GM18505 (cell line): ENCODE measurements at regions not wholly inside any gene's neighbourhood (a gene's known extent, or its start where the extent isn't known, plus 50 kb on each side); places are given as distances from the start of the nearest gene placed in this dataset.

Source experiments
- ATAC-seq: cut with Tn5 transposase; IDR thresholded peaks from one replicate; pipeline ENCODE4 v1.9.1; 2021; ENCODE audit not compliant: unreplicated experiment
- POLR2A ChIP-seq: IDR thresholded peaks from 4 replicates; pipeline ENCODE4 v1.6.1; 2011; ENCODE audit warnings: borderline replicate concordance; ENCODE audit not compliant: insufficient read depth, insufficient read length; ENCODE audit errors: extremely low read depth

DNA sequence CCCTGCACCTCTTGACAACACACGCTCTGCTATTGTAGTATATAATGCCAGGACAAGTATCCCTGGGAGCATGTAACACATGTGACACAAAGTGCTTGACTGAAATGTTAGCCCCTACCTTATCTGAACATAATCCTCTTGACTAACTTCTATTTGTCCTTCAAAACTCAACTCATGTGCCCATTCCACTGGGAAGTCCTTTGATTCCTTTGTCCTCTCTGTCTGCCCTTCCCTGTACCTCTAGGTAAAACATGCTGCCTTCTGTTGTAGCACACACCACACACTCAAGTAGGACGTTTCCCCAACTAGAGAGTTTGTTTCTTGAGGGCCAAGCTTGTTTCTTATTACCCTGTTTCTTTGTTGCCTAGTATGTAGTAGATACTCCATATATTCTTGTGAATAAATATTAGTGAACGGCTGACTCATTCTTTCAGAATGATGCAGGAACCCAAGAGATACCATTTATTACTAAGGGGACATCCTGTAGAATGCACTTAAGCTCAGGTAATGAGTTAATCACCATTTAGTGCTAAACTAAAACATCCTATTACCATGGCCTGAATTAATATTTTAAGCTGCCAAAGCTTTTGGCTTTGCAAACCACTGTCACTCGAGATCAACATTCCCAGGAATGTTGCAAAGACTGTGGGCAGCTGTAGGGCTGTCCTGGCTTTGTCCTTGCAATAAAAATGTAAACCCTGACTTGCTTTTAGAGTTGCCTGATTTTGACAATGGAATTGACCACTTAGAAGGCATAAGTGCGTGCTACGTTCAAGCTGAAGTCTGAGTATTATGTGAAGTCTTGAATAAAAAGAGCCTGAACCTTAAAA, 313.4 kb downstream of the COG6 start:
- TF ChIP-seq POLR2A = no peak
- ATAC-seq = no peak

DNA sequence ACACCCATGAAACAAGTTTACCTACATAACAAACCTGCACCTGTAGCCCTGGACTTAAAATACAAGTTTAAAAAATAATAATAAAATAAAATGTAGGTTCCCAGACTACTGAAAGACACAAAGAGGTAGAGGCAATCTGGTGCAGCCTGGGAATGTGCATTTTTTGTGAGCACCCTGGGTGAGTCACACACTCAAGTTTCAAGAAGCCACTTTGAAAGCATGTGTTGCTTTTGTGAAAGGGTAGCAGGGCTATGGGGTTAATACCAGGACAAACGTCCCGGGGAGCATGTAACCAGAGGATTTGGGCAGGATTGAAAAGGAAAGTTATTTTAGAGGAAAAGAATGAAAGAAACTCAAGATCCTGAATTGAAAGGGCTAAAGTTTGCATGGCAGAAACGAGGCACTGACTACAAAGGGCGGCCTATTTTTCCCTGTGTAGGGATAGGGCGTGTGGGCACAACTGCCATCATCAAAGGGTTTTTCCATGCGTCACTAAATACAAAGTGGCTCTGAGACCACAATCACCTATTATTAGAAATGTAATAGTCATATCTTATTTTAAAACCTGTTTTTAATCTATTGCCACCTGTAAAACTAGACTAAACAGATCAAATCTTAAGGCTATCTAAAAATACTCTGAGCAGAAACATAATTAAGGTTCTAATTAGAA, 314.9 kb downstream of the COG6 start:
- ATAC-seq = no peak
- TF ChIP-seq POLR2A = no peak

DNA sequence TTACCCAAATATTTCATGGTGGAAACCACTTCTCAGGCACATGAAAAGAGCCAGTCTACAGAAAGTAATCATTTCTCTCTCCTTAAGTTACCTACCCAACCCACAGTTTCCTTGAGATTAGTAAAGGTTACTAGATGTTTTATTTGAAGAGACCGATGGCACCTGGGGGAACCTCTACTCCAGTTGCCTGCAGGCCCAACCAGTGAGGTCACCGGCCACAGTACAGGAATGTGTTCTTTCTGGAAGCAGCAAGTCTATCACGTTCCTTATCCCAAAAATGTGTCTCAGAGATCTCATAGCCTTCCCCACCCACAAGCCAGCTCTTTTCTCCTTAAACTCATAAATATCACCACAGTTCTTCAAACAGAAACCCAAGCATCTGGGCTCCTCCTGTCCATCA, 316.1 kb downstream of the COG6 start:
- no peak for TF ChIP-seq POLR2A
- ATAC-seq = no peak

DNA sequence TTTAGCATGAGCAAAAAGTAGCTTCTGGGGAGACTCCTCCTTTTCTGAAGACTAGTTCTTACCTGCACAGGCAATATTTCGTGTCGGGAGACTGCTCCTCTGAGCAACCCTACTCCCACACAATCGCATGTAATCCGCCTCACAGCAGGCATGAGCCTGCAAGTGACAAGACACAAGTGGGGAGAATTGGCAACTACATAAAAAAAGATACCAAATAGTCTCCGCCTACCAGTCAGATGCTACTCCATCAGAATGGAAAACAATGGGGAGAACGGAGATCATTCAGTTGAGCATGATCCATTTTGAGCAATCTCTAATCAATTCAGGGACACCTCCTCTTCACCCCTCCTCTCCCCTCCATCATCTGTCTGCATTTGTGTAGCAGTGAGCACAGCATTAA, 321.0 kb downstream of the COG6 start:
- ATAC-seq = no peak
- no peak for TF ChIP-seq POLR2A

DNA sequence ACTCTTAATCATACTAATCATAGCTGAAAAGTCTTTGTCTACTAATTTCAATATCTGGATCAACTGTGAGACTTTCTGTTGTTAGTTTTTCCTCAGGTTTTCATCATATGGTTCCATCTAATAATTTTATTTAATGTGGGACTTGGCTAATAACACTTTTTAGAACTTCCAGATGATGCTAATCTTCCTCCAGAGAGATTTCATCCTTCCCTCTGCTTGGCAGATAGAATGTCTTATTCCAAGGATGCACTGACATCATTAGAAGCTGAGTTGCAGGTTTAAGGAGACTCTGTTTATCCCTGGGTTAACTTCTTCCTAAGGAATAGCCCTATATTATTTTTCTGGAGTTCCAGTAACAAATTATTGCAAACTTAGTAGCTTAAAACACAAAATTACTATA, 325.6 kb downstream of the COG6 start:
- no peak for ATAC-seq
- no peak for TF ChIP-seq POLR2A

DNA sequence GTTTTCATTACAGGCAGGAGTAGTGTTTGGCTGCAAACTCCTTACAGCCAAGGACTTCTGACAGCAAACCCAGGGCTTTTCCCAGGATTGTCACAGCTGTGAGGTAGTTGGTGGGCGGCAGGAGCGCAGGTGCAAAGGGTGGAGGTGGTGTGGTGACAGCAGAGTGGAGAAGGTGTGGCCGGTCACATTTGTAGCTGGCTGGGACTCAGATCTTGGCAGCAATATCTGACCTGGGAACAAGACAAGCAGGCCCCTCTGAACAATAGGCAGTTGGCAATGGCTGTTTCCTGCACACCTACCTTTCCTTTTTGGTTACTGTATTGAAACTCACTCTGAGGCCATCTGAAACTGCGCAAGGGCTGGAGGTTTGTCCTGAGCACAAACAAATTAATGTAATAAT, 327.3 kb downstream of the COG6 start:
- TF ChIP-seq POLR2A = no peak
- no peak for ATAC-seq

DNA sequence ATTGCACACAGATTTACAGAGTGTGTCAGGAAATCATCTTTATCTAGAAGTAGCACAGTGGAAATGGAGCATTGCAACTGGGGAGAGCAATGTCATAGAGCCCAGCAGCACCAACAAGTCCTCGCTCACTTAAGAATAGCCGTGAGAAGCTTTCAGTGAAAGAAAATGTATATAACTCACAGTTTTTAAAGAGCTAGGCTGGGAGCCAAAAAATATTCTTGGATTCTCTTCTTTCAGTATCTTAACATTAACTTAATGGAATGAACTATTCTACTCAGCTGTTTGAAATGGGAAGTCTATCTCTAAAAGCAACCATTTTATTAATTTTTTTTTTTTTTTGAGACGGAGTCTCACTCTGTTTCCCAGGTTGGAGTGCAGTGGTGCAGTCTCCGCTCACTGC, 329.6 kb downstream of the COG6 start:
- TF ChIP-seq POLR2A = no peak
- ATAC-seq = no peak

DNA sequence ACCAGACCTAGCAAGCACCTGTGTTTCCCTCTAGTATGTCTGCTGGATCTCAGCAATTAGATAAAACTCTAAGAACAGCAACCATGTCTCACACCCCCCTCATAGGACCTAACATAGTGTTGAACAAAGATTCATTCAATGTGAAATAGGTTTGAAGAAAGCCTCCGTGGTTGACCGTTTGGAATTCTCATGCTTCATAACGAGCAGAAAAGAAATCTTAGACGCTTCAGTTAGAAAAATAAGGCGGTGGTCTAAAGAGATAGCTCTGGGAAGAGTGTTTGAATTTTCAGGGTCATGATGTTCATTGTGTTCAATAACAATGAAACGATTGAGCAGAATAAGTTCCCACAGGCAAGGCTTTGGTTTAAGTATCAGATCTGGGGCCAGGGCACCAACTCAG, 332.9 kb downstream of the COG6 start:
- ATAC-seq = no peak
- TF ChIP-seq POLR2A = no peak

DNA sequence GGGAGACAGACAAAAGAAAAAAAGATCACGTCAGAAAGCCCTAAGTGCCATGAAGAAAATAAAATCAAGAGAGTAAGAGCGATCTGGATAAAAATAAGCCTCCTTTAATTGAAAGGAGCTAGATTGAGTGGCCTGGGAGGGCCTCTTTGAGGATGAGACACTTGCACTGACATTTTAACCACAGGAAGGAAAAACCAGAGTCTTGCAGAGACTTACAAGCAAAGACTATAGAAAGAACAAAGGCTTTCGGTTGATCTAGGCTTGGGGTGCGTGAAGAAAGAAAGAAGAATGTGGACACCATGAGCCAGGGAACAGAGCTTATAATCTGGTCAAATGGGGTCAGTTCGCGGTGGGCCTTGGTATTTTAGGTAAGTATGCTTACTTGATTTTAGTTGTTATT, 342.7 kb downstream of the COG6 start:
- TF ChIP-seq POLR2A = no peak

DNA sequence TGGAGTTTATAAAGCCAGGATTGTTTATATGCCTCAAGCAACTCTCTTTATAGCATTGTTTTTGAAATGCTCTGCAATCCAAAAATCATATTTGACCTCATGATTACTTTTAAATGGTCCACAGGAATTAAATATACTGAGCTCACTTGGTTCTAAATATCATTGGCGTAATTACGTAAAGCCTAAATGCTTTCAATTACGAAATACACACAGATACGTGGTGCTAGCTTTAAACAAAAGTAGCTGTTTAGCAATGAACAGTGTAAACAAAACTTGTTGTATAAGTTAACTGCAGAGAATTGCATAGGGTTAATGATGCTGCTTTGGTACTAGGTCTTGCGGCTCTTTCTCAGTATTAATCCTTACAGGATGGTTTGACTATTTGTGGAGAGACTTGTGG, 346.6 kb downstream of the COG6 start:
- TF ChIP-seq POLR2A = no peak
- no peak for ATAC-seq

More for the DNA sequence above, 342.7 kb downstream of the COG6 start:
- no peak for ATAC-seq

DNA sequence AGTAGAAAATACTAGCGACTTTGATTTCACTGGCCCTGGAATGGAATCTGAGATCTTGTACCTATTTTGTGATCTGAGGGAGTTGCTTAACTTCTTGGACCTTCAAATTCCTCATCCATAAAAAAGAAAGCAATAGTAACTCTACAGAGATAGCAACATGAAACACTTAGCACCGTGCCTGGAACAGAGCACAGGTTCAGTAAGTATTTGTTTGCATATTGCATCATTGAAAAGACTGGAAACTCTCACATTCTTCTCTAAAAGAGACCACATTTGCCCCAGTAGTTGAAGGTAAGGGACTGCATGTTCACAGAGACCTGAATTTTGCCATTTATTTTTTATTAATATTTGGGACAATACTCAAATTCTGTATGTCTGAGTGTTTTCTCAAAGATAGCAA, 358.1 kb downstream of the COG6 start:
- no peak for ATAC-seq
- TF ChIP-seq POLR2A = no peak

DNA sequence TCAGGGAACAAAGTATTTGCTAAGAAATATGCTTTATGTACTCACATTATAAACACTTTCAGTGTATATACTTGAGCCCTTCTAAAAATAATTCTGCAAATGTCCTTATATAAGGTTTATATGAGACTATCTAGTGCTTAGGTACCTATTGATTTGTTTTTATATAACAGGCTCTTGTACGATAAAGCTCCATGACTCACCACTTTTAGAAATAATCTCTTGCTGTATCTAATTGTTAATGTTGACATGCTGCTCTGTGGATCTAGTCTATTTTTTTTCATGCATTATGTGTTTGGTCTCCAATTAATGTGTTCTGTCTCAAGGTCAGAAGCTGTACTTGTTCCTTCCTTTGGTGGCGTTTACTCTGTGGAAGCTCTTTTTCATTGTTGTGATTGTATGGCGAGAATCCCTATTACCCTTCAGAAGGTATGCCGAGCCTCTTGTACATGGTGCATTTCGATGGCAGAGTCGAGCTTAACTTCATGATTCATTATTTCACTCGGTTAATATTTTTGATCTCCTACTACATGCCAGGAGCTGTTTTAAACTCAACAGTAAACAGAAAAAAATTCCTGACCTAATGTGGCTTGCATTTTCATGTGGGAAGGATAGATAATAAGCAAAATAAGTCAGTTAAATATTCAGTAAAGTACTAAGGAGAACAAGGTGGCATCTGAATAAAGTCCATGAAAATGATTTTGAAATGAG, 361.6 kb downstream of the COG6 start:
- no peak for TF ChIP-seq POLR2A
- no peak for ATAC-seq

DNA sequence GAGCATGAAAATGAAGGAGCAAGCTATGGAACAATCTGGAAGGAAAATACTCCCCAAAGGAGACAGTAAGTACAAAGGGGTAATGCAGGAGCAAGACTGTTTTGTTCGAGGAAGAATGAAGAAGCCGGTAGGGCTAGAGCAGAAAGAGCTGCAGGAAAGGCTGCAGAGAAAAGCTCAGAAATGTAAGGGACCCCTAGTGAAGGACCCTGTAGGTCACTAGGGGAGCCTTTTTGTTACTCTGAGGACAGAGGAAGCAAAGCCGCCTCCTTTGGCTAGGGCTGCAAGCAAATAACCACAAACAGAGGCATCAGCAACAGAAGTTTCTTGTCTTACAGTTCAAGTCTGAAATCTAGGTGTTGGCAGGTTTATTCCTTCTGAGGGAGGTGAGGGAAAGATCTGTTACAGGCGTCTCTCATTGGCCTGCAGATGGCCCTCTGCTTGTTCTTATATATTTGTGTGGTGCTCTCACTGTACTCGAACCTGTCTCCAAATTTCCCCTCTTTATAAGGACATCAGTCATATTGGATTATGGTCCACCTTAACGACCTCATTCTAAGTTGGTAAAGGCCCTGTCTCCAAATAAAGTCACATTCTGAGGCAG, 362.3 kb downstream of the COG6 start:
- ATAC-seq = no peak

More for the DNA sequence above, 362.3 kb downstream of the COG6 start:
- no peak for TF ChIP-seq POLR2A
